GM12873 (cell line): ENCODE measurements at regions not wholly inside any gene's neighbourhood (a gene's known extent, or its start where the extent isn't known, plus 50 kb on each side); places are given as distances from the start of the nearest gene placed in this dataset.

Experiments
- TF ChIP-seq, protein P1 (sequence below): IDR thresholded peaks from 2 replicates; pipeline ENCODE4 v1.5.1; 2012; ENCODE audit warnings: low read depth, mild to moderate bottlenecking, moderate library complexity, low read length, control low read depth; ENCODE audit not compliant: insufficient read depth; ENCODE audit errors: missing control alignments

DNA sequence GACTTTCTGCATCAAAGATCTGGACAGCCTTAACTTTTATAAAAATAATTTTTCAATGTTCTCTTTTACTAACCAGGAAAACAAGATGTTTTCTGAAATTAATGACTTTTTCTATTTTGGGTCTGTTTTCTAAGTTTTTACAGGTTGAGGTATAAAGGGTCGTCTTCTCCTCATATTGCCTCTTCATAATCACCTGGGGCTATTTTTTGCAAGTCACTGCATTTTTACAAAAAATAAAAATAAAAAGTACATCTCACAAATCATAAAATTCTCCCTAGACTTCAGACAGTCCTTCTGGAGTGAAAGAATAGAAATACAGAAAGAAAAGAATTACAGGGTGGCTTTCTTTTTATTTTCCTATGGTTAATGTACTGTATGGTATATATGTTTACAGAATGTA lies 168.5 kb downstream of the PALM2AKAP2 start:
- TF ChIP-seq, protein P1, sequence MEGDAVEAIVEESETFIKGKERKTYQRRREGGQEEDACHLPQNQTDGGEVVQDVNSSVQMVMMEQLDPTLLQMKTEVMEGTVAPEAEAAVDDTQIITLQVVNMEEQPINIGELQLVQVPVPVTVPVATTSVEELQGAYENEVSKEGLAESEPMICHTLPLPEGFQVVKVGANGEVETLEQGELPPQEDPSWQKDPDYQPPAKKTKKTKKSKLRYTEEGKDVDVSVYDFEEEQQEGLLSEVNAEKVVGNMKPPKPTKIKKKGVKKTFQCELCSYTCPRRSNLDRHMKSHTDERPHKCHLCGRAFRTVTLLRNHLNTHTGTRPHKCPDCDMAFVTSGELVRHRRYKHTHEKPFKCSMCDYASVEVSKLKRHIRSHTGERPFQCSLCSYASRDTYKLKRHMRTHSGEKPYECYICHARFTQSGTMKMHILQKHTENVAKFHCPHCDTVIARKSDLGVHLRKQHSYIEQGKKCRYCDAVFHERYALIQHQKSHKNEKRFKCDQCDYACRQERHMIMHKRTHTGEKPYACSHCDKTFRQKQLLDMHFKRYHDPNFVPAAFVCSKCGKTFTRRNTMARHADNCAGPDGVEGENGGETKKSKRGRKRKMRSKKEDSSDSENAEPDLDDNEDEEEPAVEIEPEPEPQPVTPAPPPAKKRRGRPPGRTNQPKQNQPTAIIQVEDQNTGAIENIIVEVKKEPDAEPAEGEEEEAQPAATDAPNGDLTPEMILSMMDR = no peak

DNA sequence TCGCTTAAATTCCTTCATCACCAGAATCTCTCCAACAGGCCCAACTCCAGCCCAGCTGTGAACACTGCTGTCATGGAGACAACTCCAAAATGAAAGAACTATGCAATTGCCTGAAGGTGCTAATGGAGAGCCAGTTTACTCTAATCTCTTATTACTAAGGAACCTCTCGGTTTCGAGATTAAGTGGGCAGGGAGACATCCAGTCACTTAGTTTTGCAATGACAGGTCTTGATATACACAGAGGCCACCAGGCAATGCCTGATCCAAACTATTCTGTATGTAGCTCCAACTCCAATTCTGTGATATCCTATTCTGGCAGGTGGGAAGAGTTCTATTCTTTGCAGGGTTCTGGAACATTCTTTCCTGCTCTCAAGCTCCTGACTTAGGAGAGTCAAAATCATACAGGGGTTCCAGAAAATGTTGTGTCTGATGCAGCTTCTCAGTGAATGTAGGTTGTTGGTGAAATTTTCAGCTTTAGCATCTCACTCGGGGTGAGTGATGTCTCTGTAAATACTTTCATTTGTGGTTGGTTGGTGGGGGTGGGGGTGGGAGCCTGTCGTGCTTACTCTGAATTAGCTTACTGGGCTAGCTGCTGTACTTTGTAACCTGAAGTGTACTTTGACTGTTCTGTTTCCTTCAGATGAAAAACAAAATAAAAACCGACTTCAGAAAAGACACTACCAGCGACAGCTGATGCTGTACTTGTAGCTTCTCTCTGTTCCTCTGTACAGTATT lies 170.9 kb downstream of the PALM2AKAP2 start:
- TF ChIP-seq, protein P1 = no peak

DNA sequence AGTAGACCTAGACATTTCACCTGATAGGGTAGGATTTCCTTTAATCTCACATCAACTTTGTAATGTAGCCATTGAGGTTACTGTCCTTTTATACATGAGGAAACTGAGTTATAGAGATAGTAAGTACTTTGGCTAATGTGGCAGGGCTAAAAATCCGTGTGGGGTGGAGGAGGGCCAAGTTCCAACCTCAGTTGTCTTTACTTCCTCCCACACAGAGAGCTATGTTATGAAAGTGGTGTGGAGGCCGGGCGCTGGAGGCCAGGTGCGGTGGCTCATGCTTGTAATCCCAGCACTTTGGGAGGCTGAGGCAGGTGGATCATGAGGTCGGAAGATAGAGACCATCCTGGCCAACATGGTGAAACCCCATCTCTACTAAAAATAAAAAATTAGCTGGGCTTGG lies 173.3 kb downstream of the PALM2AKAP2 start:
- TF ChIP-seq, protein P1 = no peak

DNA sequence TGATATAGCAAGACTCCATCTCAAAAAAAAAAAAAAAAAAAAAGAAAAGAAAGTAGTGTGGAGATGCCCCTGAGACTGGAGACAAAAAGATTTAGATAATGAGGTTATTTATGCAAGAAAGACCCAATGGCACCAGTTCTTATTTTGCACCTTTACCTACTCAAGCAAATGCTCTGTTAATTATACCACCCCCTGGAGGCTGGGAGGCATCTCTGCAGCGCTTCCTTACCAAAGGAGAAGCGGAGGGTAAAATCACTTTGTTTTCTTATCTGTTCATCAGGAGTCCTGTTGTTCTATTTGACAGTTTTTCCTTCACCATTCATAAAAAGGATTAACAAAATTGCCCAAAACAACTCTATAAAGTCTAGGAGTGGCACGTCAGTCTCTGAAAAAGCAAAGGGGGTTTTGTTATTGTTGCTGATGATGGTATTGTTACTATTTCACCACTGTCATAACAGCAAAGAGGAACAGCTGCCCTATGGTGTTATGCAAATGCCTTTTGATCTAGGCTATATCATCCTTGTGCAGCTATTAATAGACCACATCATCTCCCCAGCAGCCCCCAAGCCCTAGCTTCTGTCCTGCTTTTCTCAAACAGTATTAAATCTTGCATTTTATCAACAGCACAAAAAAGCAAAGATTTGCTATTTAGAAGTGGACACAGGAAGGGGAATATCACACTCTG lies 174.0 kb downstream of the PALM2AKAP2 start:
- TF ChIP-seq, protein P1 = peak; percentile 41

DNA sequence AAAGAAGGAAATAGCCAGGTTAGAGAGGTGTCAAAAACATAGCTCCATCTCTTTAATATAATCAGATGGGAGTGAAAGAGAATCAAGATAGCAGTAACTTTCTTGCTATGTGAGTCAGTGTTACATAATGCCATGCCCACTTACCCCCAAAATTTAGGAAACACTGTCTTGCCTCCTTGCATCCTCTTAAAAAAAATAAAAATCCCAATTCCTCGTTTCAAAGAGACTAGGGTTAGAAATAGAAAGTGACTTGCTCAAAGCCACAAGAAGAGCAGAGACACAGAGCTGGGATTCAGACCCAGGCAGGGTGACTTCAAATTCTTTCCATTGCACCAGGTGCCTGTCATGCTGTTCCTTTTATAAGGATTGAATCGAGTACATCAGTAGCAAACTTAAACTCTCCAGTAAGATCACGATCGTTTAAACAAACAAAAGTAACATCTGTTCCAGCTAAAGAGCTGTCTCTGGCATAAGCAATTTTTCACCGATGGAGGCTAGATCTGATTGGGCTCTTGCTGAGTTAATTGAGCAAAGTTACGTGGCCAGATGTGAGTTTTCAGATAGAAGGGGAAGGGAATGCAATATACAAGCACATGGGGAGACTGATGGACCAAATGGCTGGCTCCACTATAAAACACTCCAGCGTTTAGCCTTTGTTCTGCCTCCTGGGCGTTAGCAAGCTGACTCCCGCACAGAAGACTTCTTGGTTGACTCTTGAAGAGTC lies 176.9 kb downstream of the PALM2AKAP2 start:
- TF ChIP-seq, protein P1 = no peak

DNA sequence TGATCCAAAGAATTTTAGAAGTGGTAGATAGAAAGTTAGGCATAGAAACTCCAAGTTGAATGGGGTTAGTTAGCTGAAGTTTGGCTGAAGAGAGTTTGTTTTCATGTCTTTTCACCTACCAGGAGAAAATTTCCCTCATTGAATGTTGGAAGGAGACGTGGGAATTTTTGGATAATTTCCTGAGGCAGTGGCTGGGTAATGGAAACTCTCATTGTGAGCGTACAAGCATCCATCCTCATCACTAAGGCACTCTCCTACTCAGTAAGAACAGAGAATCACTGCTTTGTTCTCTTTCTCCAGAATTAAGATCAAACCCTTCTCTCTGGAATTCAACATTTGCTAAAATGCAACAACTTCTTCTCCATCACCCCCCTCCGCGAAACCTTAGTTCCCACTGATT lies 179.7 kb downstream of the PALM2AKAP2 start:
- TF ChIP-seq, protein P1 = no peak

DNA sequence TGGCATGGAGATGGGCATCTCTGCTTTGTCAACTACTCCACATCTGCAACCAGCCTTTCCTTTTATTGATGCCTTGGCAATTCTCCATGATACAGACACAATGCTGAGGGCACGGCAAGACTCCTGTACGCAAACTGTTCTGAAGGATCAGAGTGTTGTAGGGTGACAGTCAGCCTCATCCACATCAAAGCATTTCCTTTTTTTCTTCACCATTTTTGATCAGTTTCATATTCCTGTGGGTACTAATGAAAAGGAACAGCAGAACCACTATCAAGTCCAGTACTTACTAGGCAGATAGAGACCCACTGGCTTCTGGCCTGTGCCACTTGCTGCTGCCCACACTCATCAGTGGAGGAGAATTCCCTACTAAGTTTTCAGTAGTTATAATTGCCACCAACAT lies 181.6 kb downstream of the PALM2AKAP2 start:
- TF ChIP-seq, protein P1 = no peak
